ENCODE measurements at regions not wholly inside any gene's neighbourhood (a gene's known extent, or its start where the extent isn't known, plus 50 kb on each side); places are given as distances from the start of the nearest gene placed in this dataset.

- no peak for DNase-seq (ENCODE audit: extremely low read depth, low read depth)
- TF ChIP-seq CTCF (IDR thresholded peaks at IDR 0.05; ENCODE audit: low read depth, low read length, missing control alignments): no peak
- H3K4me3 ChIP-seq (replicated peaks; ENCODE audit: low read depth, low read length): no peak overlapping the region
Observed at GRCh38 chr1:25084407-25084806, 147.9 kb downstream of the SYF2 start.

- DNase-seq (ENCODE audit: extremely low read depth, low read depth): no peak
- TF ChIP-seq CTCF (IDR thresholded peaks at IDR 0.05; ENCODE audit: low read depth, low read length, missing control alignments): no peak
Observed at GRCh38 chr1:25083481-25084345, 148.6 kb downstream of the SYF2 start.

GRCh38 chr1:25082995-25083394, 149.3 kb downstream of the SYF2 start:
- no peak for TF ChIP-seq CTCF (IDR thresholded peaks at IDR 0.05; ENCODE audit: low read depth, low read length, missing control alignments)
- H3K4me3 ChIP-seq (replicated peaks; ENCODE audit: low read depth, low read length): no peak overlapping the region
- DNase-seq (ENCODE audit: extremely low read depth, low read depth): no peak

More at GRCh38 chr1:25083481-25084345, 148.6 kb downstream of the SYF2 start:
- H3K4me3 ChIP-seq (replicated peaks; ENCODE audit: low read depth, low read length): no peak overlapping the region

- H3K4me3 ChIP-seq (replicated peaks; ENCODE audit: low read depth, low read length): no peak overlapping the region
- DNase-seq (ENCODE audit: extremely low read depth, low read depth): no peak
- no peak for TF ChIP-seq CTCF (IDR thresholded peaks at IDR 0.05; ENCODE audit: low read depth, low read length, missing control alignments)
Observed at GRCh38 chr1:25082216-25082899, 149.9 kb downstream of the SYF2 start.

- no peak overlapping the region for H3K4me3 ChIP-seq (replicated peaks; ENCODE audit: low read depth, low read length)
- TF ChIP-seq CTCF (IDR thresholded peaks at IDR 0.05; ENCODE audit: low read depth, low read length, missing control alignments): no peak
Observed at GRCh38 chr1:25081496-25081895, 150.8 kb downstream of the SYF2 start.

GRCh38 chr1:25080294-25081209, 150.5 kb upstream of the RUNX3 start:
- DNase-seq (ENCODE audit: extremely low read depth, low read depth): no peak
- no peak for TF ChIP-seq CTCF (IDR thresholded peaks at IDR 0.05; ENCODE audit: low read depth, low read length, missing control alignments)
- H3K4me3 ChIP-seq (replicated peaks; ENCODE audit: low read depth, low read length): no peak overlapping the region

More at GRCh38 chr1:25081496-25081895, 150.8 kb downstream of the SYF2 start:
- no peak for DNase-seq (ENCODE audit: extremely low read depth, low read depth)
